HG03571 (cell line): ENCODE measurements at regions not wholly inside any gene's neighbourhood (a gene's known extent, or its start where the extent isn't known, plus 50 kb on each side); places are given as distances from the start of the nearest gene placed in this dataset.
"Not testable (repeated sequence)": the region's sequence is repeated elsewhere in the genome, so short reads cannot be mapped to it uniquely, and the experiment has no call there.

Experiments
- ATAC-seq: cut with Tn5 transposase; IDR thresholded peaks from one replicate; pipeline ENCODE4 v1.9.1; 2021; ENCODE audit not compliant: unreplicated experiment

GRCh38 chr1:116850436-116850835, 59.3 kb upstream of the PTGFRN start:
- ATAC-seq = no peak

- ATAC-seq = not testable (repeated sequence)
These were observed 58.5 kb upstream of the PTGFRN start for GRCh38 chr1:116851189-116851588.

DNA sequence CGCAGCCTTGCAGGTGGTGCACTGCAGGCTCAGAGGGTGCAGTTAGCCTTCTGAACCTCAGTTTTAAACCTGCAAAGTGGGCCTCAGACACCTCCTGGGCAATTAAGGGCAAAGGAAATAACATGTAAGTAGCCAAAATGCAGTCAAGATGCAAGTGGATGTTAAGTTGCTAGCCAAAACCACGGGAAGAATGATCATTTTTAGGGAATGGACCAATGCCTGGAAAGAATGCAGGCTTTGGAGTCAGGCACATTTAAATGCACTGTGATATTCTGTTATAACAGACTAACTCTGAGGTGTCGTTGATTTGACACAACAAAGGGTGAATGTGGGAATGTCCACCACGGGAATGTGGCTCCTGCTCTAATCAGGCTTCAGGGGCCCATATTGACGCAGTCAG, 57.9 kb upstream of the PTGFRN start:
- ATAC-seq = no peak

DNA sequence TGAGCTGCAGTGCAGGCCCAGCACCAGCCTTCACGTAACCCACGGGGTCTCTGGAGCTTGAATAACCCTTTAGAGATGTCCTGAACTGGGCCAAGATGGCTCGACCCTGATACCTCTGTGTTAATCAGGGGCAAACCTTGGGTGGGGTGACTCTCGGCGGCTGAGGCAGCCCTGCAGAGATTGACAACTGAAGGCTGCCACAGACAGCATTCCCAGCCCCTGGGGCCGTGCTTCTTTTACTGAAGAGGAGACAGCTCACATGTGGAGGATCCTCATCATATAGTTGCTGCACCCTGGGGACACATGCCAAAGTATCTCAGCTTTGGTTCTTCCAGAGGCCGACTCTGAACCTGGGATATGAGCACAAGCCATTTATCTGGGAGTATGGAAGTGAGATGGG, 57.3 kb upstream of the PTGFRN start:
- ATAC-seq = no peak

DNA sequence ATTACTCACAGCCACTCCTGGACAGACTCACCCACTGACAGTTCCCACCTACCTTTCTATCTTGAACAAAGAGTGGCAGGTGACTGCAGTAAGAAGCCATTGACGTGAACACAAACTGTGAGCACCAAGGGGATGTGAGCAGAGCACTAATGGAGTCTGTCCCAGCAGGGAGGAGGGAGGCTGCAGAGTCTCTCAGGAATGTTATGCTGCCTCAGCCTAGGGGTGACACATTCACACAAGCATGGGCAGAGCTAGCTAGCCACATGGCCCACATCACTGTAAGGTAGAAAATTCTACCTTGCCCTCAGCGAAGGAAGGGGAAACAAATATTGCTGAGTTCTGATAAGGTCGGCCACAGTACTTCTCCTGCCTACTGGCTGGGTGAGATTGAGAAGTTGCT, 56.8 kb upstream of the PTGFRN start:
- ATAC-seq = no peak

DNA sequence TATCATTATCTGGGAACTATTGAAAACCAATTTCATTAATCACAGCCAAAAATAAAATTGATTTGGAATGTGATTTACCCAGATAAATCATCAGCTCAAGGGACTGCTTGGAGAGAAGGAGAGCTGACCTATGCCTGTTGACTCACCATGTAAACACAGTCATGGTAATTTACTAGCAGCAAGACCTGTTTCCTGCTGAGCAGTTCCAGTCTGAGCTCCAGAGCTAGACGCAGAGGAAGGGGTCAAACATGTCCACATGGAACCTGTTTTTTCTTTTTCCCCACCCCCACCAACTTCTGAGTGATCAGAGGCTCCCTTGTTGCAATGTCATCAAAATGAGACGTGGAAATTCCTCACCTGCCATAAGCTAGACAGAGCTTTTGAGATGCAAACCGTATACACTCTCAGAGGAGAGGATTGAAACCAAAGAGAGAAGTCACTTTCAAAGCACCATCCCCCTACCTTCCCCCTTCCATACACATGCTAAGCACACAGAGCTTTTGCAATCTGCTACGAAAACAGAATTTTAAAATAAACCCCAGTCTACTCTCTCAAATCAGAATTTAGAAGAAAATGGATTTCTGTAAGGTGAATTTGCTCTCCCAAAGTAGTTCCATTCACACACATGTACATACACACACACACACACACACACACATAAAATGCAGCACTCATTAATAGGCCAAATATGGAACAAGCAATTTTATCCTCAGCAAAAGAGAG, 55.9 kb upstream of the PTGFRN start:
- ATAC-seq = no peak

- ATAC-seq = no peak
These were observed 55.4 kb upstream of the PTGFRN start for GRCh38 chr1:116854403-116854690.

DNA sequence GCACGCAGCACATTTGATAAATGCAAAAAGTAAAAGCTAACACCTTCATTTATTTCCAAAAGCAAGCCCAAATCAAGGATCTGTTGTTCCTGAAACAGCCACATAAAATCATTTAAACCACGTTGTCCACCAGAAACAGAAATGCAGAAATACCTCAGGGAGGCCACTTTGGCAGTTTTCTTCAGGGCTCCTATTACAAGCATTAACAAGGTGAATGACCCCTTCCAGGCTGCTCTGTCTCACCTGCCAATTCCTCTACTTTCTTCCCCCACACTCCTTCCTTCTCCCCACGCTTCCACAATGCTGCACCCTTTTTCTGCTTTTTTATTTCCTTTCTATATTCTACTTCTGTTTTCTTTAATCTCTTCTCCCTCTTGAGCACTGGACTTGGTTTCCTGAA, 55.0 kb upstream of the PTGFRN start:
- no peak for ATAC-seq

GRCh38 chr1:116855191-116855619, 54.5 kb upstream of the PTGFRN start:
- no peak for ATAC-seq

DNA sequence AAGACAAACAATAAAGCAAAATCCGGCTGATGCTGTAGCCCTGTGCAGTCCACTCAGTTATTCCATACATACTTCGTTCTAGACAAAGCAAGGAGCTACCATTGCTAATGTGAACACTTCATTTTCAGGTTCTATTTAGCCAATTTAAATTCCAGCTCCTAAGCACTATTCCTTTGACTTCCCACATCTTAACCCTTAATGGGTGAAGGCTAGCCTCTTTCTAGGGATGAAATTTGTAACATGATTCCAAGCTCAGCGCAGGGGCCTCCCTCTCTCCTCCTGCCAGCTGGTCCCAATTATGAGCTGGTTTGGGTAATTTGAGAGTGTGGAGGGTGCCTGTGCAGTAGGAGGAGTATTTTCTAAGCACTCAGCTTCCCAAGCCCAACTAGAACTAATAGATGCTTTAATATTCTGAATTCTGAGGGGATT, 53.9 kb upstream of the PTGFRN start:
- ATAC-seq = no peak

DNA sequence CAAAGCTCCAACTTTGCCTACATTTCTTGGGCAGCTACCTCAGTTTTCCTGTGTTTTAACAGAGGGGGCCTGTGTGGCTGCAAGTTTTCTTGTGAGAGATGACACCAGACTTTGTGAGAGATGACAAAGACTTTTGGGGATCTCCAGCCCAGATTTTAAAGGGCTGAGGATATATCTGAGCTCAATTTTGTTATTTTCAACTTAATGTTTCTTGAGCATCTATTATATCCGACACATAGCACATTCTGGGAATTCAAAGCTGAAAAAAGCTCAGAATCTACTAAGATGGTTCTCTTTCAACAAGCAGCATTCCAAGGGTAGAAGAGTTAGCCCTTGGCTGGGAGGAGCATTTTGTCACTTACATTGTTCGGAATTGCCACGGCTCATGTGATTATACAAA, 53.4 kb upstream of the PTGFRN start:
- no peak for ATAC-seq

DNA sequence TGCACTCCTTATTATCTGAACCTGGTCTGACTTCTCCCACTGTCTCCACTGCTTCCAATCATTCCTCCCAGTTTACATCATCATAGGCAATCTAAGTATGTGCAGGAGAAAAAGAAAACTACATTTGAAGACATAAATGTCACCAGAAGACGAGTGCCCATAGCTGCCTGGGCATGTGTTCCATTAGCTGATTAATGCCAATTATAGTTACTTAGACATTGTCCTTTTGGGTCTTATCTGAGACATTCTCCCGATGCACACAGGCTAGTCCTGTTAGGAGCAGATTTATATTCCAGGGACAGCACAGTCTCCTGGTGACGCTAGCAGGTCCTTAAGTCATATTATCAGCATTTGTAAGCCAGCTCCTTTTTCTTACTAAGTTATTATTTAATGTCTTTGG, 52.6 kb upstream of the PTGFRN start:
- ATAC-seq = no peak
